ENCODE measurements at regions not wholly inside any gene's neighbourhood (a gene's known extent, or its start where the extent isn't known, plus 50 kb on each side); places are given as distances from the start of the nearest gene placed in this dataset.

DNA sequence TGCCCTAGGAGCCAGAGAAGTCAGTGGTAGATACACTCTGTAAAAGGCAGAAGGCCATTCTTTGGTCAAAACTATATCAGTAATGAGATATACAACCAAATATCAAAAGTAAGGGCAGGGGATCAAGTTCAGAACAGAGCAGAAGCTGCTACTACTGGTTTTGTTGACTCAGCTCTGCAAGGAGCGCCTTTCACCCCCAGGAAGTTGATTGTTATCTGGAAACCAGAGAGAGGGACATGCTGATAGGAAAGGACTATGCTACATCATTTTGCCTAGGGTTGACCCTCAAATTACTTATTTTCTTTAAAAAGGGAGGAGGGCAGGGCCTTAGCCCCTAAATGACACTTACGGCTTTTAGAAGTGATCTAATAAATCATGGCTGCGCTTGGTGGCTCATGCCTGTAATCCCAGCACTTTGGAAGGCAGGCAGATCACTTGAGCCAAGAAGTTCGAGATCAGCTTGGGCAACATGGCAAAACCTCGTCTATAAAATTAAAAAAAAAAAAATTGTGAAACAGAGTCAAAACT lies 194.0 kb downstream of the KLHL28 start:
- Histone ChIP-seq H3K27ac (no peak overlapping the region), H3K36me3 (no peaks in the 10 kb centered on the region), H3K4me1 (ENCODE audit: insufficient read depth) (no peaks in the 10 kb centered on the region), H3K27me3 (no peaks in the 10 kb centered on the region), H3K4me3 (no peak overlapping the region), H3K9me3 (no peaks in the 10 kb centered on the region)
- WGBS, 3 donors, result 68 to 88% (median 87%) methylated on average over 5 of the region's 5 CpGs
- intact Hi-C loops (cut with DNase I), result no loop called here
- DNase-seq, result no peak
- TF ChIP-seq, protein P1, sequence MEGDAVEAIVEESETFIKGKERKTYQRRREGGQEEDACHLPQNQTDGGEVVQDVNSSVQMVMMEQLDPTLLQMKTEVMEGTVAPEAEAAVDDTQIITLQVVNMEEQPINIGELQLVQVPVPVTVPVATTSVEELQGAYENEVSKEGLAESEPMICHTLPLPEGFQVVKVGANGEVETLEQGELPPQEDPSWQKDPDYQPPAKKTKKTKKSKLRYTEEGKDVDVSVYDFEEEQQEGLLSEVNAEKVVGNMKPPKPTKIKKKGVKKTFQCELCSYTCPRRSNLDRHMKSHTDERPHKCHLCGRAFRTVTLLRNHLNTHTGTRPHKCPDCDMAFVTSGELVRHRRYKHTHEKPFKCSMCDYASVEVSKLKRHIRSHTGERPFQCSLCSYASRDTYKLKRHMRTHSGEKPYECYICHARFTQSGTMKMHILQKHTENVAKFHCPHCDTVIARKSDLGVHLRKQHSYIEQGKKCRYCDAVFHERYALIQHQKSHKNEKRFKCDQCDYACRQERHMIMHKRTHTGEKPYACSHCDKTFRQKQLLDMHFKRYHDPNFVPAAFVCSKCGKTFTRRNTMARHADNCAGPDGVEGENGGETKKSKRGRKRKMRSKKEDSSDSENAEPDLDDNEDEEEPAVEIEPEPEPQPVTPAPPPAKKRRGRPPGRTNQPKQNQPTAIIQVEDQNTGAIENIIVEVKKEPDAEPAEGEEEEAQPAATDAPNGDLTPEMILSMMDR (IDR thresholded peaks at IDR 0.05), result no peak
- no peak for TF ChIP-seq POLR2A (IDR thresholded peaks at IDR 0.05)
- no peak for TF ChIP-seq EP300 (IDR thresholded peaks at IDR 0.05)

DNA sequence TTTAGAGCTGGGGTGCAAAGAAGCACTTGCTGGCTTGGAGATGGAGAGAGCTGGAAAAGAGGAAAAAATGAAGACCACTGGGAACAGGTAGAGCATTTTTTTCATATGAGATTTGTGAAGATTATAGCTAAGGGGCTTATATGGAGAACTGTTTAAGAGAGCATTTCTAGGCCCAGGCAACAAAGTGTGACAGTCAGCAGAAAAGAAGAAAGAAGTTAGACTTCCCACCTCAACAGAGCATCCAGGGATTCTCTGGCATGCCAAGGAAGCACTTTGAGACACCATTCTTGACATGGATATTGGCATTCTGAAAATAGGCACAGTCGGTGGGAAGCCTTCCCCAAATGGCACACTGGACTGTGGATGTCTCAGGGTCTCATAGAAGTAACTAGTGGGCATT lies 195.5 kb downstream of the KLHL28 start:
- Histone ChIP-seq H3K4me3 (no peak overlapping the region), H3K27me3 (no peaks in the 10 kb centered on the region), H3K27ac (no peak overlapping the region), H3K36me3 (no peaks in the 10 kb centered on the region), H3K4me1 (ENCODE audit: insufficient read depth) (no peaks in the 10 kb centered on the region), H3K9me3 (no peaks in the 10 kb centered on the region)
- TF ChIP-seq EP300 (IDR thresholded peaks at IDR 0.05), result no peak
- TF ChIP-seq, protein P1 (IDR thresholded peaks at IDR 0.05), result no peak
- WGBS, 3 donors, result 88 to 100% (median 93%) methylated on average over 1 of the region's 1 CpG
- intact Hi-C loops (cut with DNase I), result no loop called here
- no peak for DNase-seq

DNA sequence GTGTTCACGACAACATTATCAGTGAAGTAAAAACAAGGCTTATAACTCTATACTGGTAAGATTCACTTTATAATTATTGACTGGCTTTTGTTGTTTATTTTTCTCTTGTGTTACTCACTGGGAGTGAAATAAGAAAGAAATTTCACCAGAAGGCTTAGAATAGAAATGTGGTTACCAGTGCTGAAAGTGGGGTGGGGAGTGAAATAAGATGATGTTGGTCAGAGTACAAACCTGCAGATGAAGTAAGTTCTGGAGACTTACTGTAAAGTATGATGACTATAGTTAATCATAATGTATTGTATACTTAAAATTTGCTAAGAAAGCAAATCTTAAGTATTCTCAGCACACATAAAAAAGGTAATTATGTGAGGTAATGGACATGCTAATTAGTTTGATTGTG lies 198.4 kb downstream of the KLHL28 start:
- TF ChIP-seq POLR2A (IDR thresholded peaks at IDR 0.05) (no peak), EP300 (IDR thresholded peaks at IDR 0.05) (no peak)
- TF ChIP-seq, protein P1 (IDR thresholded peaks at IDR 0.05), result no peak
- DNase-seq, result no peak
- H3K36me3 ChIP-seq, result no peaks in the 10 kb centered on the region
- no peak overlapping the region for H3K27ac ChIP-seq
- no peak overlapping the region for H3K4me3 ChIP-seq
- intact Hi-C loops (cut with DNase I), result no loop called here
- H3K4me1 ChIP-seq (ENCODE audit: insufficient read depth), result no peaks in the 10 kb centered on the region
- no peaks in the 10 kb centered on the region for H3K9me3 ChIP-seq
- 16 to 53% (median 37%) methylated on average over 1 of the region's 1 CpG for WGBS, 3 donors
- no peaks in the 10 kb centered on the region for H3K27me3 ChIP-seq

DNA sequence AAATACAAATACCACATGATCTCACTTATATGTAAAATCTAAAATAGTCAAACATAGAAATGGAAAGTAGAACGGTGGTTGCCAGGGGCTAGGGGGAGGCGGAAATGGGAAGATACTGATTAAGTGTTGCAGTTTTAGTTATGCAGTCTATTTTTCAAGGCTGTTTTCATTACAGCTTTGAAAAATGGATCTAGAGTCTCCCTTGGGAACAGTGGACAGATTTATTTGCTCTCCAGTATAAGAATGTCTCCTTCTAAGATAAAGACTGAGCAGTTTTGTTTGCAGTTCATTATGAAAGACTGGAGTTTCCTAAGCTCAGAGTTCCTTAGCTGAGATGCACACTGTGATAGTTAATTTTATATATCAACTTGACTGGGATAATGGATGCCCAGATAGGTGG lies 202.5 kb downstream of the KLHL28 start:
- Histone ChIP-seq H3K9me3 (no peaks in the 10 kb centered on the region), H3K36me3 (no peaks in the 10 kb centered on the region), H3K4me3 (no peak overlapping the region), H3K27me3 (no peaks in the 10 kb centered on the region), H3K27ac (no peak overlapping the region), H3K4me1 (ENCODE audit: insufficient read depth) (no peaks in the 10 kb centered on the region)
- DNase-seq, result no peak
- 25 to 36% (median 29%) methylated on average over 2 of the region's 2 CpGs for WGBS, 3 donors
- intact Hi-C loops (cut with DNase I), result no loop called here
- TF ChIP-seq POLR2A (IDR thresholded peaks at IDR 0.05) (no peak), EP300 (IDR thresholded peaks at IDR 0.05) (no peak)
- TF ChIP-seq, protein P1 (IDR thresholded peaks at IDR 0.05), result no peak

Data from ovary (tissue), 7 donors.